WTC11 (cell line): ENCODE measurements at regions not wholly inside any gene's neighbourhood (a gene's known extent, or its start where the extent isn't known, plus 50 kb on each side); places are given as distances from the start of the nearest gene placed in this dataset.

ENCODE experiments used
- ATAC-seq: fragments of 200-7000 bp; cut with Tn5 transposase; 2 replicates; pipeline ENCODE4 v1.10.0; 2021; ENCODE audit warnings: mild to moderate bottlenecking, moderate library complexity
- CTCF ChIA-PET: fragments of 300-600 bp; sonication (Branson Sonifier 250); formaldehyde crosslinking; loops from one replicate; lab custom pipeline; 2021; ENCODE audit warnings: antibody characterized with exemption; lab: Charles Lee
- POLR2A ChIA-PET: fragments of 350-600 bp; sonication (Branson Sonifier 250); formaldehyde crosslinking; loops from one replicate; lab custom pipeline; 2021; ENCODE audit warnings: antibody characterized with exemption; lab: Charles Lee
- DNase-seq: peaks from one replicate; pipeline ENCODE4 v3.0.0; 2021; ENCODE audit warnings: low spot score
- H3K27ac Mint-ChIP-seq: 2 replicates; pipeline ENCODE4 v1.8.0; 2021; ENCODE audit warnings: mixed read lengths
- H3K27me3 Mint-ChIP-seq: 2 replicates; pipeline ENCODE4 v1.8.0; 2021; ENCODE audit warnings: low read depth, mild to moderate bottlenecking, moderate library complexity, mixed read lengths
- H3K36me3 Mint-ChIP-seq: 2 replicates; pipeline ENCODE4 v1.8.0; 2021; ENCODE audit warnings: mixed read lengths
- H3K4me1 Mint-ChIP-seq: 2 replicates; pipeline ENCODE4 v1.8.0; 2022; ENCODE audit warnings: mixed read lengths
- H3K4me3 Mint-ChIP-seq: 2 replicates; pipeline ENCODE4 v1.8.0; 2021; ENCODE audit warnings: mild to moderate bottlenecking, moderate library complexity, mixed read lengths
- H3K9me3 Mint-ChIP-seq: 2 replicates; pipeline ENCODE4 v1.8.0; 2021; ENCODE audit warnings: mixed read lengths
- ATF1 ChIP-seq: sonication (generic); formaldehyde crosslinking; IDR thresholded peaks from 2 replicates; pipeline ENCODE4 v1.8.1; 2023; ENCODE audit warnings: mild to moderate bottlenecking, moderate library complexity, missing genetic modification reagents
- CREM ChIP-seq: sonication (generic); formaldehyde crosslinking; IDR thresholded peaks from 2 replicates; pipeline ENCODE4 v1.8.1; 2022; ENCODE audit warnings: mild to moderate bottlenecking, missing genetic modification reagents, moderate library complexity
- GRHL2 ChIP-seq: fragments of 250-450 bp; sonication (Bioruptor Pico); IDR thresholded peaks from 2 replicates; pipeline ENCODE4 v1.8.0; 2022; ENCODE audit warnings: mild to moderate bottlenecking, moderate library complexity; ENCODE audit not compliant: insufficient replicate concordance, severe bottlenecking
- JUN ChIP-seq: sonication (generic); formaldehyde crosslinking; IDR thresholded peaks from 2 replicates; pipeline ENCODE4 v1.8.0; 2023; ENCODE audit warnings: mild to moderate bottlenecking, missing genetic modification reagents
- KAT7 ChIP-seq: sonication (generic); formaldehyde crosslinking; IDR thresholded peaks from 2 replicates; pipeline ENCODE4 v1.8.1; 2023; ENCODE audit warnings: missing genetic modification reagents, mild to moderate bottlenecking, borderline replicate concordance
- NR3C1 ChIP-seq: sonication (generic); formaldehyde crosslinking; conservative IDR thresholded peaks from 2 replicates; pipeline ENCODE4 v1.8.1; 2023; ENCODE audit warnings: low read depth, mild to moderate bottlenecking, missing genetic modification reagents
- SMAD3 ChIP-seq: sonication (generic); formaldehyde crosslinking; IDR thresholded peaks from 2 replicates; pipeline ENCODE4 v1.8.0; 2022; ENCODE audit warnings: missing genetic modification reagents, mild to moderate bottlenecking, borderline replicate concordance
- SMAD4 ChIP-seq: sonication (generic); formaldehyde crosslinking; IDR thresholded peaks from 2 replicates; pipeline ENCODE4 v1.8.0; 2022; ENCODE audit warnings: mild to moderate bottlenecking, missing genetic modification reagents
- SP1 ChIP-seq: sonication (generic); formaldehyde crosslinking; conservative IDR thresholded peaks from 2 replicates; pipeline ENCODE4 v1.8.1; 2022; ENCODE audit warnings: missing genetic modification reagents
- TEAD1 ChIP-seq: sonication (generic); formaldehyde crosslinking; IDR thresholded peaks from 2 replicates; pipeline ENCODE4 v1.8.0; 2022; ENCODE audit warnings: mild to moderate bottlenecking, missing genetic modification reagents
- TEAD4 ChIP-seq: sonication (generic); formaldehyde crosslinking; IDR thresholded peaks from 2 replicates; pipeline ENCODE4 v1.8.0; 2022; ENCODE audit warnings: mild to moderate bottlenecking, missing genetic modification reagents
- TP53 ChIP-seq: sonication (generic); formaldehyde crosslinking; IDR thresholded peaks from 2 replicates; pipeline ENCODE4 v1.8.1; 2023; ENCODE audit warnings: mild to moderate bottlenecking, missing genetic modification reagents
- TF ChIP-seq, protein P1 (sequence below): sonication (generic); formaldehyde crosslinking; IDR thresholded peaks from 2 replicates; pipeline ENCODE4 v1.8.0; 2023; ENCODE audit warnings: mild to moderate bottlenecking, missing genetic modification reagents
- TF ChIP-seq, protein P2 (sequence below): sonication (generic); formaldehyde crosslinking; conservative IDR thresholded peaks from 2 replicates; pipeline ENCODE4 v1.8.1; 2022; ENCODE audit warnings: mild to moderate bottlenecking, missing genetic modification reagents
- TF ChIP-seq, protein P3 (sequence below): sonication (generic); formaldehyde crosslinking; IDR thresholded peaks from 2 replicates; pipeline ENCODE4 v1.8.1; 2022; ENCODE audit warnings: mild to moderate bottlenecking, missing genetic modification reagents, moderate library complexity, borderline replicate concordance
- TF ChIP-seq, protein P4 (sequence below): sonication (generic); formaldehyde crosslinking; IDR thresholded peaks from 2 replicates; pipeline ENCODE4 v1.8.0; 2022; ENCODE audit warnings: mild to moderate bottlenecking, missing genetic modification reagents
- TF ChIP-seq, protein P5 (sequence below): sonication (generic); formaldehyde crosslinking; IDR thresholded peaks from 2 replicates; pipeline ENCODE4 v1.8.1; 2023; ENCODE audit warnings: mild to moderate bottlenecking, missing genetic modification reagents

DNA sequence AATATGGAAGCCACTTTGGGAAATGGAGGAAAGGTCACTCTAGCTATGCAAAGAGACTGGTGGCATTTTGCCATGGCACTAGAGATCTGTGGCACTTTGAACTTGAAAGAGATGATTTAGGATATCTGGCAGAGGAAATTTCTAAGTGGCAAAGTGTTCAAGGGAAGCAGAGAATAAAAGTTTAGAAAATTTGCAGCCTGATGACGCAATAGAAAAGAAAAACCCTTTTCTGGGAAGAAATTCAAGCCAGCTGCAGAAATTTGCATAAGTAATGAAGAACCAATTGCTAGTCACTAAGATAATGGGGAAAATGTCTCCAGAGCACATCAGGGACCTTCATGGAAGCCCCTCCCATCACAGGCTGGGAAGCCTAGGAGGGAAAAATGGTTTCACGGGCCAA lies 191.1 kb upstream of the B3GALT2 start:
- H3K27me3 Mint-ChIP-seq, result no peaks in the 10 kb centered on the region
- ATAC-seq (no peak), DNase-seq (no peak)
- H3K9me3 Mint-ChIP-seq, result peaks cover 28% of the 10 kb centered on the region
- POLR2A ChIA-PET, result no interaction called here
- H3K4me1 Mint-ChIP-seq, result no peaks in the 10 kb centered on the region
- no peak overlapping the region for H3K27ac Mint-ChIP-seq
- no peaks in the 10 kb centered on the region for H3K36me3 Mint-ChIP-seq
- CTCF ChIA-PET, result no interaction called here
- no peak overlapping the region for H3K4me3 Mint-ChIP-seq
- TF ChIP-seq, protein P1, sequence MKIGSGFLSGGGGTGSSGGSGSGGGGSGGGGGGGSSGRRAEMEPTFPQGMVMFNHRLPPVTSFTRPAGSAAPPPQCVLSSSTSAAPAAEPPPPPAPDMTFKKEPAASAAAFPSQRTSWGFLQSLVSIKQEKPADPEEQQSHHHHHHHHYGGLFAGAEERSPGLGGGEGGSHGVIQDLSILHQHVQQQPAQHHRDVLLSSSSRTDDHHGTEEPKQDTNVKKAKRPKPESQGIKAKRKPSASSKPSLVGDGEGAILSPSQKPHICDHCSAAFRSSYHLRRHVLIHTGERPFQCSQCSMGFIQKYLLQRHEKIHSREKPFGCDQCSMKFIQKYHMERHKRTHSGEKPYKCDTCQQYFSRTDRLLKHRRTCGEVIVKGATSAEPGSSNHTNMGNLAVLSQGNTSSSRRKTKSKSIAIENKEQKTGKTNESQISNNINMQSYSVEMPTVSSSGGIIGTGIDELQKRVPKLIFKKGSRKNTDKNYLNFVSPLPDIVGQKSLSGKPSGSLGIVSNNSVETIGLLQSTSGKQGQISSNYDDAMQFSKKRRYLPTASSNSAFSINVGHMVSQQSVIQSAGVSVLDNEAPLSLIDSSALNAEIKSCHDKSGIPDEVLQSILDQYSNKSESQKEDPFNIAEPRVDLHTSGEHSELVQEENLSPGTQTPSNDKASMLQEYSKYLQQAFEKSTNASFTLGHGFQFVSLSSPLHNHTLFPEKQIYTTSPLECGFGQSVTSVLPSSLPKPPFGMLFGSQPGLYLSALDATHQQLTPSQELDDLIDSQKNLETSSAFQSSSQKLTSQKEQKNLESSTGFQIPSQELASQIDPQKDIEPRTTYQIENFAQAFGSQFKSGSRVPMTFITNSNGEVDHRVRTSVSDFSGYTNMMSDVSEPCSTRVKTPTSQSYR (CRISPR knock-in tag), result no peak
- TF ChIP-seq CREM (CRISPR knock-in tag) (no peak), GRHL2 (CRISPR knock-in tag) (no peak), TEAD4 (CRISPR knock-in tag) (no peak), KAT7 (CRISPR knock-in tag) (no peak), ATF1 (CRISPR knock-in tag) (no peak)
- TF ChIP-seq, protein P2, sequence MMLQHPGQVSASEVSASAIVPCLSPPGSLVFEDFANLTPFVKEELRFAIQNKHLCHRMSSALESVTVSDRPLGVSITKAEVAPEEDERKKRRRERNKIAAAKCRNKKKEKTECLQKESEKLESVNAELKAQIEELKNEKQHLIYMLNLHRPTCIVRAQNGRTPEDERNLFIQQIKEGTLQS (CRISPR knock-in tag), result no peak
- TF ChIP-seq, protein P3, sequence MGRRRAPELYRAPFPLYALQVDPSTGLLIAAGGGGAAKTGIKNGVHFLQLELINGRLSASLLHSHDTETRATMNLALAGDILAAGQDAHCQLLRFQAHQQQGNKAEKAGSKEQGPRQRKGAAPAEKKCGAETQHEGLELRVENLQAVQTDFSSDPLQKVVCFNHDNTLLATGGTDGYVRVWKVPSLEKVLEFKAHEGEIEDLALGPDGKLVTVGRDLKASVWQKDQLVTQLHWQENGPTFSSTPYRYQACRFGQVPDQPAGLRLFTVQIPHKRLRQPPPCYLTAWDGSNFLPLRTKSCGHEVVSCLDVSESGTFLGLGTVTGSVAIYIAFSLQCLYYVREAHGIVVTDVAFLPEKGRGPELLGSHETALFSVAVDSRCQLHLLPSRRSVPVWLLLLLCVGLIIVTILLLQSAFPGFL (CRISPR knock-in tag), result no peak

DNA sequence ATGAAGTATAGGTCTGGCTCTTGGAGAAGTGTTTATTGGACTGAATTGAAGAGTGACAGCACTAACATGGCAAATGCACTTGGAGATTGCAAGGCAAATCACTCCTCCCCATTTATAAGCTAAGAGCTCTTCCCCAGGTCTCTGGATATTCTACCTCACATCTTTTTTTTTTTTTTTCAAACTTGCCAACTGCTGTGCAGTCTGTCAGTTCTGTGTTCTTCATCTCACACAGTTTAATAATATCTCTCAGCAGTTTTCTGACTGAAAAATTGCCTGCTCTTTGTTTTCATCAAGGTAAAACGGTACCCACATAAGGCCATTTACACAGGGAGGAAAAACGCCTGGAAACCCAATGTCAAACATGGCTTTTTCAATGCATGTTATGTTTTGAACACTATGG lies 186.1 kb upstream of the B3GALT2 start:
- H3K27ac Mint-ChIP-seq, result no peak overlapping the region
- no peaks in the 10 kb centered on the region for H3K4me1 Mint-ChIP-seq
- TF ChIP-seq, protein P4, sequence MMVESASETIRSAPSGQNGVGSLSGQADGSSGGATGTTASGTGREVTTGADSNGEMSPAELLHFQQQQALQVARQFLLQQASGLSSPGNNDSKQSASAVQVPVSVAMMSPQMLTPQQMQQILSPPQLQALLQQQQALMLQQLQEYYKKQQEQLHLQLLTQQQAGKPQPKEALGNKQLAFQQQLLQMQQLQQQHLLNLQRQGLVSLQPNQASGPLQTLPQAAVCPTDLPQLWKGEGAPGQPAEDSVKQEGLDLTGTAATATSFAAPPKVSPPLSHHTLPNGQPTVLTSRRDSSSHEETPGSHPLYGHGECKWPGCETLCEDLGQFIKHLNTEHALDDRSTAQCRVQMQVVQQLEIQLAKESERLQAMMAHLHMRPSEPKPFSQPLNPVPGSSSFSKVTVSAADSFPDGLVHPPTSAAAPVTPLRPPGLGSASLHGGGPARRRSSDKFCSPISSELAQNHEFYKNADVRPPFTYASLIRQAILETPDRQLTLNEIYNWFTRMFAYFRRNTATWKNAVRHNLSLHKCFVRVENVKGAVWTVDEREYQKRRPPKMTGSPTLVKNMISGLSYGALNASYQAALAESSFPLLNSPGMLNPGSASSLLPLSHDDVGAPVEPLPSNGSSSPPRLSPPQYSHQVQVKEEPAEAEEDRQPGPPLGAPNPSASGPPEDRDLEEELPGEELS (CRISPR knock-in tag), result no peak
- TF ChIP-seq SP1 (no peak), TP53 (CRISPR knock-in tag) (no peak), GRHL2 (CRISPR knock-in tag) (no peak), SMAD3 (CRISPR knock-in tag) (no peak), JUN (CRISPR knock-in tag) (no peak), SMAD4 (CRISPR knock-in tag) (no peak), TEAD1 (CRISPR knock-in tag) (no peak), NR3C1 (CRISPR knock-in tag) (no peak)
- TF ChIP-seq, protein P5, sequence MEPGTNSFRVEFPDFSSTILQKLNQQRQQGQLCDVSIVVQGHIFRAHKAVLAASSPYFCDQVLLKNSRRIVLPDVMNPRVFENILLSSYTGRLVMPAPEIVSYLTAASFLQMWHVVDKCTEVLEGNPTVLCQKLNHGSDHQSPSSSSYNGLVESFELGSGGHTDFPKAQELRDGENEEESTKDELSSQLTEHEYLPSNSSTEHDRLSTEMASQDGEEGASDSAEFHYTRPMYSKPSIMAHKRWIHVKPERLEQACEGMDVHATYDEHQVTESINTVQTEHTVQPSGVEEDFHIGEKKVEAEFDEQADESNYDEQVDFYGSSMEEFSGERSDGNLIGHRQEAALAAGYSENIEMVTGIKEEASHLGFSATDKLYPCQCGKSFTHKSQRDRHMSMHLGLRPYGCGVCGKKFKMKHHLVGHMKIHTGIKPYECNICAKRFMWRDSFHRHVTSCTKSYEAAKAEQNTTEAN (CRISPR knock-in tag), result no peak
- TF ChIP-seq, all 79 proteins: peak for 0
- no peaks in the 10 kb centered on the region for H3K36me3 Mint-ChIP-seq
- peaks cover 4% of the 10 kb centered on the region for H3K9me3 Mint-ChIP-seq
- ChIA-PET CTCF (interaction anchor here (0.7 to 1.4 kb wide), 2 partner anchors 23 to 37 kb away, joined by 3 to 5 read pairs; no protein-coding TSS in a partner anchor), POLR2A (no interaction called here)
- ATAC-seq (no peak), DNase-seq (no peak)
- H3K27me3 Mint-ChIP-seq, result no peaks in the 10 kb centered on the region
- H3K4me3 Mint-ChIP-seq, result no peak overlapping the region
